Ishikawa (cell line): ENCODE measurements at regions not wholly inside any gene's neighbourhood (a gene's known extent, or its start where the extent isn't known, plus 50 kb on each side); places are given as distances from the start of the nearest gene placed in this dataset.

Source experiments
- CEBPB ChIP-seq: IDR thresholded peaks from 2 replicates; pipeline ENCODE4 v1.6.1; 2012
- CREB1 ChIP-seq: IDR thresholded peaks from 2 replicates; pipeline ENCODE4 v1.6.1; 2012; ENCODE audit warnings: low read depth
- EGR1 ChIP-seq: IDR thresholded peaks from 2 replicates; pipeline ENCODE4 v1.6.1; 2012
- EP300 ChIP-seq: IDR thresholded peaks from 2 replicates; pipeline ENCODE4 v1.6.1; 2012; ENCODE audit warnings: borderline replicate concordance
- FOXM1 ChIP-seq: IDR thresholded peaks from 2 replicates; pipeline ENCODE4 v1.6.1; 2012; ENCODE audit warnings: low read depth, borderline replicate concordance
- NFIC ChIP-seq: IDR thresholded peaks from 2 replicates; pipeline ENCODE4 v1.6.1; 2012
- RAD21 ChIP-seq: IDR thresholded peaks from 2 replicates; pipeline ENCODE4 v1.6.1; 2012; ENCODE audit warnings: low read depth
- REST ChIP-seq: IDR thresholded peaks from 2 replicates; pipeline ENCODE4 v1.6.1; 2012; ENCODE audit warnings: low read depth, mild to moderate bottlenecking
- TAF1 ChIP-seq: IDR thresholded peaks from 2 replicates; pipeline ENCODE4 v1.6.1; 2012; ENCODE audit warnings: low read depth, mild to moderate bottlenecking
- TCF12 ChIP-seq: IDR thresholded peaks from 2 replicates; pipeline ENCODE4 v1.6.1; 2012; ENCODE audit warnings: low read depth
- TEAD4 ChIP-seq: IDR thresholded peaks from 2 replicates; pipeline ENCODE4 v1.6.1; 2012
- YY1 ChIP-seq: IDR thresholded peaks from 2 replicates; pipeline ENCODE4 v1.6.1; 2012; ENCODE audit warnings: low read depth
- ZBTB7A ChIP-seq: IDR thresholded peaks from 2 replicates; pipeline ENCODE4 v1.6.1; 2012; ENCODE audit warnings: low read depth
- TF ChIP-seq, protein P1 (sequence below): IDR thresholded peaks from 2 replicates; pipeline ENCODE4 v1.6.1; 2012
- TF ChIP-seq, protein P2 (sequence below): IDR thresholded peaks from 2 replicates; pipeline ENCODE4 v1.6.1; 2012

- TF ChIP-seq EGR1 (no peak), EP300 (no peak), CEBPB (no peak), TEAD4 (no peak), ZBTB7A (no peak), TAF1 (no peak)
- TF ChIP-seq, protein P1, sequence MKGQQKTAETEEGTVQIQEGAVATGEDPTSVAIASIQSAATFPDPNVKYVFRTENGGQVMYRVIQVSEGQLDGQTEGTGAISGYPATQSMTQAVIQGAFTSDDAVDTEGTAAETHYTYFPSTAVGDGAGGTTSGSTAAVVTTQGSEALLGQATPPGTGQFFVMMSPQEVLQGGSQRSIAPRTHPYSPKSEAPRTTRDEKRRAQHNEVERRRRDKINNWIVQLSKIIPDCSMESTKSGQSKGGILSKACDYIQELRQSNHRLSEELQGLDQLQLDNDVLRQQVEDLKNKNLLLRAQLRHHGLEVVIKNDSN, result no peak
- TF ChIP-seq, protein P2, sequence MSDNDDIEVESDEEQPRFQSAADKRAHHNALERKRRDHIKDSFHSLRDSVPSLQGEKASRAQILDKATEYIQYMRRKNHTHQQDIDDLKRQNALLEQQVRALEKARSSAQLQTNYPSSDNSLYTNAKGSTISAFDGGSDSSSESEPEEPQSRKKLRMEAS, result no peak
Observed at GRCh38 chr2:239601201-239601851, 200.5 kb upstream of the HDAC4 start.

DNA sequence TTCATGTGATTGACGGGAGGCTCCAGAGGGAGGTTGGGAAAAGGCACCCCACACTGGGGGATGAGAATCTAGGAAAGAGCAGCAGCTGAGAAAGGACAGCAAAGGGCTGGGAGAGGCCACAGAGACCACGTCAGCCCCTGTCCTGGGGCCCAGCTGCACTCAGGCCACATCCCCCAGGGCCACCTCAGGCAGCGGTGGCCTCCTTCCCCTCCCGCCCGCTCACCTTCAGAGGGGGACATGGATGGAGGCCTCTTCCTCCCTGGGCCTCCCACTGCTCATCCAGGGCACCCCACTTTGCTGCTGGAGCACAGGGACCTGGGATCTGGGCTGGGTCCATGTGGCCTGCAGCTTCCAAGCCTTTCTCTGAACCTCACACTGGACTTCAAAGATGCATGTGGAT, 199.8 kb upstream of the HDAC4 start:
- TF ChIP-seq REST, result no peak
- no peak for TF ChIP-seq FOXM1
- no peak for TF ChIP-seq RAD21

- TF ChIP-seq NFIC (no peak), EGR1 (no peak), YY1 (no peak), ZBTB7A (no peak), TAF1 (no peak), REST (no peak), CREB1 (no peak), EP300 (no peak), TCF12 (no peak), TEAD4 (no peak), RAD21 (no peak)
- TF ChIP-seq, protein P1, result no peak
Observed at GRCh38 chr2:239600001-239600593, 199.3 kb upstream of the HDAC4 start.

- TF ChIP-seq TCF12, result no peak
- TF ChIP-seq NFIC, result no peak
- TF ChIP-seq RAD21, result no peak
- TF ChIP-seq CREB1, result no peak
- TF ChIP-seq ZBTB7A, result no peak
- TF ChIP-seq REST, result no peak
- TF ChIP-seq, protein P2, result no peak
- TF ChIP-seq, protein P1, result no peak
- TF ChIP-seq FOXM1, result no peak
- TF ChIP-seq CEBPB, result no peak
- no peak for TF ChIP-seq YY1
- TF ChIP-seq EGR1, result no peak
- TF ChIP-seq TEAD4, result no peak
- TF ChIP-seq TAF1, result no peak
Observed at GRCh38 chr2:239599299-239599698, 198.5 kb upstream of the HDAC4 start.

DNA sequence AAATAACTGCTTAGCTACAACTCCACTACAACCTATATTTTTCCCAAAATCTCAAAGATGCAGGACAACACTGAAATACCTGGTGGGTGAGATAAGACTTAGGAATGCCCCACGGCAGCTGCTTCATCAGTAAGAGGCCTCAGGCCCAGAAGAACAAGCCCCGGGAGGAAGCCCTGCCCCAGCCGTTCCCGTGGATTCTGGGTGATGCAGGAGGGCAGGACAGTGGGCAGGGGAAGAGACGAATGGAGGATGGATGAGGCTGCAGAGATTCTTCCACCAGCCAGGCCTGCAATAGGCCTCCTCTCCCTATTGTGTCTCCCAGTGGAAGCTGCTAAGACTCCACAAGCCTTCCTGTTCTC, 197.9 kb upstream of the HDAC4 start:
- TF ChIP-seq CEBPB (no peak), YY1 (no peak), NFIC (no peak), EGR1 (no peak), TEAD4 (no peak), RAD21 (no peak), TAF1 (no peak), FOXM1 (no peak), TCF12 (no peak)
- TF ChIP-seq, protein P1, result no peak
- TF ChIP-seq, protein P2, result no peak
